Testis (tissue), 2 donors: ENCODE measurements at regions not wholly inside any gene's neighbourhood (a gene's known extent, or its start where the extent isn't known, plus 50 kb on each side); places are given as distances from the start of the nearest gene placed in this dataset.

Experiments used
- DNase-seq: peaks from one replicate; pipeline ENCODE4 v3.0.0-alpha.2; 2019
- H3K27ac ChIP-seq, 2 donors: fragments of 200-600 bp; sonication (generic); one replicate each; pipeline ENCODE4 v1.5.1; 2019
- H3K27me3 ChIP-seq: fragments of 200-600 bp; sonication (generic); one replicate; pipeline ENCODE4 v1.5.1; 2019
- H3K36me3 ChIP-seq: fragments of 200-600 bp; sonication (generic); one replicate; pipeline ENCODE4 v1.5.1; 2017; ENCODE audit warnings: low read depth; ENCODE audit errors: missing control alignments
- H3K4me1 ChIP-seq: fragments of 200-600 bp; sonication (generic); one replicate; pipeline ENCODE4 v1.5.1; 2019
- H3K4me3 ChIP-seq, 2 donors: fragments of 200-600 bp; sonication (generic); one replicate each; pipeline ENCODE4 v1.5.1; 2017 to 2019
- H3K9me3 ChIP-seq: fragments of 200-600 bp; sonication (generic); one replicate; pipeline ENCODE4 v1.5.1; 2017
- CTCF ChIP-seq, 3 experiments: fragments of 450-650 bp in 2 of 3; fragments of 200-600 bp in 1 of 3; sonication (generic) in 1 of 3; IDR thresholded peaks; one replicate each; pipeline ENCODE4 v1.5.1; 2016 to 2019; ENCODE audit warnings: antibody characterized with exemption in 3 of 3, mild to moderate bottlenecking in 2 of 3, moderate library complexity in 1 of 3
- POLR2A ChIP-seq: fragments of 450-650 bp; IDR thresholded peaks from one replicate; pipeline ENCODE4 v1.6.1; 2017; ENCODE audit warnings: antibody characterized with exemption, mild to moderate bottlenecking, moderate library complexity
- WGBS, 2 donors: methylation state at CpG; one replicate each; pipeline ENCODE4 v1.1.5; 2018; 5-methylcytosine and 5-hydroxymethylcytosine counted together
- intact Hi-C: fragments of 100-400 bp; cut with DNase I; formaldehyde crosslinking; loops from one replicate; pipeline ENCODE4 v1.15.1; 2023; ENCODE audit warnings: low total_unique reads

- Histone ChIP-seq H3K27me3 (no peaks in the 10 kb centered on the region), H3K27ac (no peak overlapping the region), H3K4me3 (no peak overlapping the region), H3K36me3 (no peaks in the 10 kb centered on the region), H3K4me1 (no peaks in the 10 kb centered on the region), H3K9me3 (no peaks in the 10 kb centered on the region)
- intact Hi-C loops: no loop called here
- DNase-seq: no peak
- TF ChIP-seq POLR2A (no peak), CTCF (IDR thresholded peaks at IDR 0.05) (no peak)
- WGBS, 2 donors: 85 to 100% methylated on average over 1 of the region's 1 CpG
Measured at GRCh38 chr10:63021225-63021624, 111.9 kb upstream of the NRBF2 start.

GRCh38 chr10:63013755-63014154 is 119.4 kb upstream of the NRBF2 start:
- no peak overlapping the region for H3K27ac ChIP-seq
- H3K36me3 ChIP-seq: no peaks in the 10 kb centered on the region
- 37 to 90% methylated on average over 1 of the region's 1 CpG for WGBS, 2 donors
- intact Hi-C loops: no loop called here
- H3K27me3 ChIP-seq: no peaks in the 10 kb centered on the region
- no peaks in the 10 kb centered on the region for H3K9me3 ChIP-seq
- no peak for DNase-seq
- TF ChIP-seq POLR2A (no peak), CTCF (IDR thresholded peaks at IDR 0.05) (no peak)
- H3K4me3 ChIP-seq: no peak overlapping the region
- no peaks in the 10 kb centered on the region for H3K4me1 ChIP-seq

DNA sequence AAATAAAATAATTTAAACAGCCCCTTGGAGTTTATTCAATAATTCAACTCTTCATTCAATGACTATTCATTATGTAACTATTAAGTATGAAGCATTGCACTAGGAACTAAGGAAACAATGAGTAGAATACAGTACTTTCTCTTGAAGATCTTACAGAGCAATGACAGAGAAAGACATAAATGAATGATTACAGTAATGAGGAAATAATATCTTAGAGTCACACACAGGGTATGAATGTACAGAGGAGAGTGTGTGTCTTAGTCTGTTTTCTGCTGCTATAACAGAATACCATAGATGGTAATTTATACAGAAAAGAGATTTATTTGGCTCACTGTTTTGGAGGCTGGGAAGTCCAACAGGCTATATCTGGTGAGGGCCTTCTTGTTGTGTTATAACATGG is 120.5 kb upstream of the NRBF2 start:
- no peaks in the 10 kb centered on the region for H3K9me3 ChIP-seq
- H3K27ac ChIP-seq: no peak overlapping the region
- intact Hi-C loops: no loop called here
- TF ChIP-seq POLR2A (no peak), CTCF (IDR thresholded peaks at IDR 0.05) (no peak)
- no peak for DNase-seq
- no peak overlapping the region for H3K4me3 ChIP-seq
- no peaks in the 10 kb centered on the region for H3K4me1 ChIP-seq
- no peaks in the 10 kb centered on the region for H3K36me3 ChIP-seq
- no peaks in the 10 kb centered on the region for H3K27me3 ChIP-seq

GRCh38 chr10:63010203-63010602 is 122.9 kb upstream of the NRBF2 start:
- 91 to 96% methylated on average over 1 of the region's 1 CpG for WGBS, 2 donors
- no peak overlapping the region for H3K27ac ChIP-seq
- TF ChIP-seq CTCF (IDR thresholded peaks at IDR 0.05) (no peak), POLR2A (no peak)
- no peaks in the 10 kb centered on the region for H3K4me1 ChIP-seq
- no peaks in the 10 kb centered on the region for H3K36me3 ChIP-seq
- H3K4me3 ChIP-seq: no peak overlapping the region
- no peak for DNase-seq
- H3K27me3 ChIP-seq: no peaks in the 10 kb centered on the region
- intact Hi-C loops: no loop called here
- no peaks in the 10 kb centered on the region for H3K9me3 ChIP-seq

- H3K4me1 ChIP-seq: no peaks in the 10 kb centered on the region
- intact Hi-C loops: no loop called here
- DNase-seq: no peak
- H3K27ac ChIP-seq: no peak overlapping the region
- H3K36me3 ChIP-seq: no peaks in the 10 kb centered on the region
- TF ChIP-seq POLR2A: no peak
- no peak for TF ChIP-seq CTCF (IDR thresholded peaks at IDR 0.05)
- no peak overlapping the region for H3K4me3 ChIP-seq
- no peaks in the 10 kb centered on the region for H3K27me3 ChIP-seq
- H3K9me3 ChIP-seq: no peaks in the 10 kb centered on the region
Measured at GRCh38 chr10:63008491-63008890, 124.6 kb upstream of the NRBF2 start.
